ELR (cell line): ENCODE measurements at regions not wholly inside any gene's neighbourhood (a gene's known extent, or its start where the extent isn't known, plus 50 kb on each side); places are given as distances from the start of the nearest gene placed in this dataset.
A peak's percentile ranks its signal among the peaks of the same experiment; 100 is the strongest.

Source experiments
- DNase-seq: peaks from one replicate; pipeline ENCODE4 v3.0.0-alpha.2; 2015; ENCODE audit warnings: low read depth

GRCh38 chr2:172329774-172330671 is 97.4 kb upstream of the ITGA6 start:
- no peak for DNase-seq

DNA sequence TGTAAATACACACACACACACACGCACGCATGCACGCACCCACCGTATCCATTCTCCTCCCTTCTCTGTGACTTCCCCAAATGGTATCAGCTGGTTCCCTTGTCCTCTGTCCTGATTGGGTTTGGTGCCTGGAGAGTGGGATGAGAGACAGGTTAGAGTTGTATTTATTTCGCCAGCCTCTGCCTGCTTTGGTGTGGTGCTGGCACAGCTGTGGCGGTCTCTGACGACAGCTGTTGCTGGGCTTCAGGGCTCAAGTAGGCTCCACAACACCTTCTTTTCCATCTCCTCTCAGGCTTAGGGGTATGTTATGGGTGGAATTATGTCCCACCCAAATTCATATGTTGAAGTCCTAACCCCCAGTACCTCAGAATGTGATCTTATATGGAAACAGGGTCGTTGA is 94.9 kb upstream of the ITGA6 start:
- DNase-seq, result no peak

DNA sequence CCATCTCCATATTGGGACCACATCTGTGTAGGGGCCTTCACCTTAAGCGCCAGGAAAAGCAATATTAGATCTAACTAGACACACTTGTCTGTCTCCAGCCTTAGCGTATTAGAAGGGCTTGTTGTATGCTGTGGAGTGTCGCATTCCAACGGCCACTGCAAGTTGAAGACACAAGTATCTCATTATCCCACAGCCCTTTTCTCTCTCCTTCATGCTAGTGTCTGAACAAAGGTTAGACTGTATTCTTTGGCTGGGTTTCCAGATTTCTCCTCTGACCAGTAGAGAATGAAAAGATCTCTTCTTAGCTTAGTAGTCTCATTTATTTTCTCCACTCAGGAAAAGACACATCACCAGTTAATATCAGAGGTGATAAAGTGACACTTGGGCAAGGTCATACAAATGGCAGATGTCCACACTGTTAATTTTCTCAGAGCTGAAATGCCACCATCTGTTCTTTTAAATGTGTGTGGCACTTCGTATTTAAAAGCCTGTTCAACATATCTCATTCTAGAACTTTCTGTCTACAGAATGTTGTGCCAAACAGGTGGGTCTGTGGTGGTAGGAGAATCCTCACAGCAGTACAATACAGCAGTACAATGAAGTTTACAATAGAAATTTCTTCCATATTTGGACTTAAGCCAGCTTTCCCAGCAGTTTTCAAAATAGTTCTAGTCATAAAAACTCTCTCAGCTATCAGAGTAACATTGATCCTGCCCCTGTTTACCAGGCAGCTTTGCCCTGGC is 94.0 kb upstream of the ITGA6 start:
- no peak for DNase-seq

- no peak for DNase-seq
Observed at GRCh38 chr2:172333978-172334330, 93.4 kb upstream of the ITGA6 start.

DNA sequence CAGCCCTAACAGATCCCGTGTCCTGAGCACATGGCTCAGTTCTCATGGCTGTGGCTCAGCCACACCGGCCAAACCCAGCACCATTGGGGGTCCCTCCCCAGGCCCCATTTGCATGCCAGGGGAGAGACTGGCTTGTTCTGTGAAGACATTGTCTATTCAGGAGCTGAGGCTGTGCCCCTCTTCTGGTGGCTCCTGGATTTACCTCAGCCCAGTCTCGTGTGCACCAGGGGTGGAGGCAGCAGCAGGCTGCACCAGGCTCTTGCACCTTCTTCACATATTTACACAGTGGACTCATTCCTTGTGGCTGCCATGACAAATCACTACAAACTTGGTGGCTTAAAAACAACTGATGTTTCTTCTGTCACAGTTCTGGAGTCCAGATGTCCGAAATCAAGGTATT is 92.4 kb upstream of the ITGA6 start:
- peak; percentile 7 for DNase-seq

- DNase-seq, result no peak
Observed at GRCh38 chr2:172335736-172336135, 91.7 kb upstream of the ITGA6 start.

GRCh38 chr2:172336681-172337080 is 90.7 kb upstream of the ITGA6 start:
- DNase-seq, result peak; percentile 41

GRCh38 chr2:172339371-172340010 is 87.9 kb upstream of the ITGA6 start:
- peak; percentile 12 for DNase-seq

DNA sequence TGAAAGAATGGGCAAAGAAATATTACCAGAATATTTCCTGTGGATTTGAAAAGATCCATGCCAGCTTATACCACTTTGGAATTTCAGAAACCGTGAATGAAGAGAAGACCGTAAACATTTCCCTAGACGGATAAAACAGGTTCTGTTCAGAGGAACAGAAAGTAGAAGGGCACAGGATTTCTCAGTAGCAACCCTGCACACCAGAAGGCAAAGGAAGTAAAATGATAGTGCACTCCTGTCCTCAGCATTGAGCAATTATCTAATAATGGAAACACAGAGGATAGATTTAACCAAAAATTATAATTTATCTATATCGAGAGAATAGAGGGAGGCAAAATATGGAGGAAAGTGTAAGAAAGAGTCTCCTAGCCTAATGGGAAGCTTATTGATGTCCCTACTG is 87.0 kb upstream of the ITGA6 start:
- peak; percentile 23 for DNase-seq

GRCh38 chr2:172342078-172342477 is 85.3 kb upstream of the ITGA6 start:
- no peak for DNase-seq

DNA sequence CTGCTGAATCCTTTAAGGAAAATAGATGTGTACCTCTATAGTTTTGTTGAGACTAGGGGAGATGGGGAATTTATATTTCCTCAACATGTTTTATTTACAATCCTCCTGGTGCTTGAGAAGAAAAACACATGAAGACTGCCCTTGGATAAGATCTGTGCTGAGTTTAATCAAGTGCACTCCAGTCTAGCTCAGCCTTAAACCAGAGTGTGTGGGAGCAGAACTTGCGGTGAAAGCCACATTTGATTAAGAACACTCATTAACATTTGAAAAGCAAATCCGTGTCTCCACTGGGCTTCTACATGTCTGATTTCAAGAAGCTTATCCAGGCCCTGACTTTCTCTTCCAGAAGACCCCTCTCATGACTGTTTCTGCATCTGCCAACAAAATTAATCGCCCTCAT is 84.8 kb upstream of the ITGA6 start:
- DNase-seq, result no peak

- no peak for DNase-seq
Observed at GRCh38 chr2:172344159-172344558, 83.2 kb upstream of the ITGA6 start.

GRCh38 chr2:172345956-172346555 is 81.3 kb upstream of the ITGA6 start:
- DNase-seq, result no peak

GRCh38 chr2:172348555-172349288 is 78.7 kb upstream of the ITGA6 start:
- DNase-seq, result no peak

DNA sequence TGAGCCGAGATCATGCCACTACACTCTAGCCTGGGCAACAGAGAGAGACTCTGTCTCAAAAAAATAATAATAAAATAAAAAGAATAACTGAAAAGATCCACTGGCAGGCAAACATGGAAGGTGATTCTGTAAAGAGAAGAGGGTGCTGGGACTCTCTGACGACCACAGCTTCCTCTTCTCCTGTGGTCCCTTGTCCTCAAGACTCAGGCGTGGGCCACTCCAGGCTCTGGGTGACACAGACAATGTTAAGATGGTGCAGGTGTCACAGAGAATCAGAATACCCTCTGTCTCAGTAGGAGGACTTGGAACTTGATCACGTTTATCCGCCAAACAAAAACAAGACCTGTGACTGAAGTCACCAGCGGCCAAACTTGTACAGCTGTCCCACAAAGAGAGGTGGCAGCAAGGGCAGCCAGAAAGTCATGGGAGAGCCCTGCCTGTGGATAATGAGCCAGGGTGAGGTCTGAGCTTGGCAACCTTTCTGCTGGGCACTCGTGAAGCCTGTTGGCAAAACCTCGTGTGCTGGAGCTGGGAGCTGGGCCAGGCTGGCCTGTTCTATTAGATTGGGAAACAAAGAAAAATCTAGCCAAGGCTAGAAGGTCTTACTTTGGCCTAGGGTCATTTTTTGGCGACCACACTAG is 76.4 kb upstream of the ITGA6 start:
- DNase-seq, result no peak

DNA sequence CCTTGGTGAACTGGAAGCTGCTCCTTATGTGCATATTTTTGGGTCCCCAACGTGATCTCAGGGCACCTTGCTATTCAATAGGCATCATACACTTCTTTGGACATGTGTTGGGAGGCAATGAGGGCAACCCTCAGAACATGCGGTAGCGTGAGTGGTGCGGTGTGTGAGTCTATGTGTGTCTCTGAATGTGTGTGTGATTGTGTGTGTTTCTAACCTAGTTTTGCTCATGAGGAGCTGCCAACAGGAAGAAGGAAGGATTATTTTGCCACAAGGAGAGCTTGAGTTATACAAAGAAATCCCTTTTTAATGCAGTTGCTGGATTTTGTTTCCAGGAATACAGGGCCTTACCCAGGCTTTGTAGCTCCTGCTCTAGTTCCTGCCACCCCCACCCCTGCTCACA is 75.8 kb upstream of the ITGA6 start:
- no peak for DNase-seq

DNA sequence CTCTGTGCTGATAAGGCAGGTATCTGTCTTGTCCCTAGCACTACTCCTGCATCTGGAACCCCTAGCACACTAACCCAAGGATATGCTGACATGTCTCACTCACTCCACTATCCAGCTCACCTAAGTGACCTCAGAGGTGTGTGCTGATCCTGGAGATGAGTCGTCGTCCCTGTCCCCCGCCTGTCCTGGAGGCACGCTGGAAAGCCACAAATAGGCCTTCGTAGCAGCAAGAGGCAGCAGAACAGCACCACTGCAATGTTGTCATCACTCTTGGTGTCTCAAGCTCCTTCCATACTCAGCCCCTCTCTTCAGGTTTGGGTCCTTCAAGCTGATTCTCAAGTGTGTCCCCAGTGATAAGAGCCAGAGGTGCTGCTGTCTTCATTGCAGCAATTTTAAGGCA is 73.0 kb upstream of the ITGA6 start:
- no peak for DNase-seq

- no peak for DNase-seq
Observed at GRCh38 chr2:172357442-172357841, 69.9 kb upstream of the ITGA6 start.

- DNase-seq, result no peak
Observed at GRCh38 chr2:172358691-172359556, 68.5 kb upstream of the ITGA6 start.

GRCh38 chr2:172361360-172361759 is 66.0 kb upstream of the ITGA6 start:
- DNase-seq, result no peak
